ENCODE measurements at regions not wholly inside any gene's neighbourhood (a gene's known extent, or its start where the extent isn't known, plus 50 kb on each side); places are given as distances from the start of the nearest gene placed in this dataset.
"Not testable (repeated sequence)": the region's sequence is repeated elsewhere in the genome, so short reads cannot be mapped to it uniquely, and the experiment has no call there.

DNA sequence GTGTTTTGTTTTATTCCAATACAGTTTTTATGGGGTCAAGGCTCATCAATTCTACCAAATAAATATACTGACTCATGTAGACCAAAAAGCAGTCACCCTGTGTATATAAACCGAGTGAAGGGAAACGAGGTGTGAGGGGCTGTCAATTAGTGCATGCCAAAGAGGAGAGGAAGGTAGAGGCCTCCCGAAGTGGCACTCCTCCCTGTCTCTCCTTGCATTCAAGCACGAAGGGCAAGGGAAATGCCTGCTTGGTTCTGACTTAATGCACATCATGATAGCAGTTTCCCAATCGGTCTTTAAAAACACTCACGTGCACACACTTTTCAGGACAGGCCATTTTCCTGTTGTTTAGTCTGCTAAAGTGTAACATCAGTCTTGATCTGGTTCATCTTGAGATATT lies 125.6 kb upstream of the SLCO6A1 start:
- POLR2A ChIA-PET: no interaction called here
- DNase-seq: no peak
- Mint-ChIP-seq H3K27me3 (peaks cover 0 to 14% (median 5%) of the 10 kb centered on the region in 5 donors), H3K9me3 (peaks cover 0 to 3% (median 0%) of the 10 kb centered on the region in 9 donors), H3K4me3 (no peak overlapping the region), H3K4me1 (no peaks in the 10 kb centered on the region), H3K27ac (no peak overlapping the region), H3K36me3 (no peaks in the 10 kb centered on the region)
- no peak for ATAC-seq

DNA sequence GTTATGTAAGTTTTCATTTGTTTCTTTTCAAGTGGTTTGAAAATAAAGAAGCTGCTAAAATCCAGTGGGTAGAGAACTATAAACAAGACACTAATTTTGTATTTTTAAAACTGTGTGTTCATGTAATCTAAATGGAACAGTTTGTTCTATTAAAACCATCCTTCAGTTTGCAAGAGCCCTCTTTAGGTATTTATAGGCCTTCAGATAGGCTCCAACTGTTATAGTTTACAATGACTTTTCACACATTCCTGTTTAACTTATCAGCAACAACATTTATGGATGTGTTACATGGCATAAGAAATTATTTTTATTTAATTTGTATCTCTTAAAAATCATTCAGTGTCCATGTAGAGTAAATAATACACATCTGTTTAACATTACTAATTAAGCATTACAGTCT lies 126.7 kb upstream of the SLCO6A1 start:
- DNase-seq: no peak
- ATAC-seq: no peak
- H3K4me1 Mint-ChIP-seq: no peaks in the 10 kb centered on the region
- POLR2A ChIA-PET: no interaction called here
- peaks cover 0 to 12% (median 5%) of the 10 kb centered on the region in 5 donors for H3K27me3 Mint-ChIP-seq
- H3K4me3 Mint-ChIP-seq: no peak overlapping the region
- H3K9me3 Mint-ChIP-seq: peaks cover 0 to 3% (median 0%) of the 10 kb centered on the region in 9 donors
- no peak overlapping the region for H3K27ac Mint-ChIP-seq
- no peaks in the 10 kb centered on the region for H3K36me3 Mint-ChIP-seq

DNA sequence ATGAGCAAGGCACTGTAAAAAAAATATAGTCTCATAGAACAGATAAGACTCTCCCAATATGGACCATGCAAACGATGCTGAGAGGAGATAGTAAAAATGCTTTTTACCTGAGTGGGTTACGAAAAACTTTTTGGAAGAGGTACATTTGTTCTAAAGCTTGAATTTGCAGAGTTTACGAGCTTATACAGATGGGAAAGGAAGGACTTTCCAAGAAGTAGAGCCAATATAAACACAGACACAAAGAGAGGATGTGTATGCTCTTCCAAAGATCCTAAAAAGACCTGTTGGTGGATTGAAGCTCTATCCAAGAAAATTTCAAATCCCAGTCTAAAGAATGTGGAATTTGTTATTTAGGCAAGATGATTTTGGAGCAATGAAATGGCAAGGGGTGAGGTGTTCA lies 127.1 kb upstream of the SLCO6A1 start:
- Mint-ChIP-seq H3K36me3 (no peaks in the 10 kb centered on the region), H3K9me3 (no peaks in the 10 kb centered on the region), H3K27ac (no peak overlapping the region), H3K4me1 (no peaks in the 10 kb centered on the region), H3K4me3 (no peak overlapping the region), H3K27me3 (peaks cover 0 to 13% (median 4%) of the 10 kb centered on the region in 5 donors)
- POLR2A ChIA-PET: no interaction called here
- DNase-seq (no peak), ATAC-seq (no peak)

DNA sequence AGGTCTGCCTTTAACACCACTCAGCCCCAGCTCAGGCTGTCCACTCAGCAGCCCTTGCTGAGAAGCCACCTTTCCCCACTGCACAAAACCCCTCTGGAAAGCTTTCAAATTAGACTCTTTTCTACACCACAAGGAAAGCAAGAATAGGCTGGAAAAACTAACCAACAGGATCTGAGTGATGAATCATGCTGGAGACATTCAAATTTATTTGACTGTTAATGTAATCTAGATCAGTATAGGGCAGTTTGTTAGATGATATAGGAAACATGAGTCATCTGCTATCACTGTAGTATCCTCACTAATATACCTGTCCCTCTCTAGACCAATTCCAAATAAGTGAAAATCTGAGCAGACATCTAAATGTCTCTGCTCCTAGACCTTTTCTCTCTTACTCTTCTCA lies 127.8 kb upstream of the PAM start:
- H3K4me1 Mint-ChIP-seq: no peaks in the 10 kb centered on the region
- ATAC-seq: no peak
- H3K4me3 Mint-ChIP-seq: no peak overlapping the region
- DNase-seq: no peak
- no peak overlapping the region for H3K27ac Mint-ChIP-seq
- H3K27me3 Mint-ChIP-seq: peaks cover 0 to 15% (median 9%) of the 10 kb centered on the region in 5 donors
- POLR2A ChIA-PET: no interaction called here
- peaks cover 0 to 8% (median 5%) of the 10 kb centered on the region in 9 donors for H3K9me3 Mint-ChIP-seq
- peaks cover 0 to 6% (median 0%) of the 10 kb centered on the region in 3 donors for H3K36me3 Mint-ChIP-seq

DNA sequence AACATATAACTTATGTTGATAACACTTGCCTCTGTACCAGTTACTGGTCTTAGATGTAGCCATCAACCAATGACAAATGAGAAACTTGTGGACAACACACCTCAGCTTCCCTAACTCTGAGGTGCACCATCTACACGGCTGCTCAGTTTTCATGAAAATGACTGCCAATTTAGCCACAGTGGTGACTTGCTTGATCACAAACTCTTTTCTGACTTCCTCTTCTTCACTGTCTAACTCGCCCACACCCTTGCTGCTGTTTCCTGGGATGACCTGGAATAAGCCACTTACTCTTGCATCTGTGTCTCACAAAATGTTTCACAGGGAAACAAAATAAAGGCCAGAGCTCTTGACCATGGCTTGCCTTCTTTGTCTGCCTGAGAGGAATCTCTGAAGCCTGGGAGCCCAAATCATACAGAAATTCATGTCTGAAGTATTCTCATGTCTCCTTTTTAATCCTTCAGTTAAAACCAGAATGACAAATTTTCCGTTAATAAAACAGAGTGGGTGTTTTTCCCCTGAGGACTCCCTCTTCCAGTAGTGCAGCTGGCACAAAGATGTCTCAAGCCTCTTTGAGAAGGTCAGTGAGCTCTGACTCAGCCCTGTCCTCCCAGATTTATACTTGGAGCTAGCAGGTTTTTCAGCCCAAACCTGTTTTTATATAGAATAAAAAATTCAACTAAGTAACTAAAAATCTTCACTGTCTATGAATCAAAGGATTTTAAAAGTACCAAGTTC lies 126.5 kb upstream of the PAM start:
- peaks cover 2 to 14% (median 9%) of the 10 kb centered on the region in 5 donors for H3K27me3 Mint-ChIP-seq

DNA sequence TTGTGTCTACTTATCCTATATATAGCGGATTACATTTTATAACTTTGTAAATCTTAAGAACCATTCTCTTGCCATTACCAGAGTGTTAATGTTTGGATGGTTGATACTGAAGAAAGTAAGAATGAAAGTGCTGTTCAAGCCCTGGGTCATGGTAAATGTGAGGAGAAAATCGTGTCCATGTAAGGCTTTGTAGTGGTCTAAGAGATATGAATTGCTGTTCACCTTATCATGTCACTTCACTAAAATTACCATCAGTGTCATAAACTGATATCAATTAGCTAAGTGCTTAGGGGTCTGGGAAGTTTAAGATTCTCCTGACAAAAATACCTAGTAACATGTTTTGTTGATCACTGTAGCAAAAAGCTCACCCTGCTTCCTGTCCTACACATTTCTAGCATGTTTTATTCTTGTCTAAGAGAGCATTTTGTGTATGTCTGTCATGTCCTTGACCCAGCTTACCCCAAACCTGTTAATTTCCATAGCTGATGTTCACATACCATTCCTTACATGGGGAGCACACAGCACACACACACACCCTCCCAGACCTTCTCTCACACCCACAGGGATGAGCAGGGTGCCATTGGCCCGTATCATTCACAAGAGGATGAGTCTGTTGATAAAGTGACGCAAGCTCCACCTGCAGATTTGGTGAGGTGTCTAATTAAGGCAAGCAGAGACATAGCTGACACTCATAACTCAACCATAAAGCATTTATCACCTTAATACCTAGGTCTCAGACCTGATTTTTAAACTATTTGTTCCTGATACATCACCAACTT lies 125.1 kb upstream of the PAM start:
- Mint-ChIP-seq H3K4me1 (no peaks in the 10 kb centered on the region), H3K36me3 (peaks cover 0 to 6% (median 0%) of the 10 kb centered on the region in 3 donors), H3K27ac (no peak overlapping the region), H3K9me3 (peaks cover 0 to 26% (median 12%) of the 10 kb centered on the region in 9 donors), H3K4me3 (no peak overlapping the region), H3K27me3 (peaks cover 0 to 16% (median 2%) of the 10 kb centered on the region in 5 donors)
- no peak for DNase-seq
- POLR2A ChIA-PET: no interaction called here
- ATAC-seq: no peak

More for the DNA sequence above, 126.5 kb upstream of the PAM start:
- Mint-ChIP-seq H3K4me3 (no peak overlapping the region), H3K36me3 (peaks cover 0 to 6% (median 0%) of the 10 kb centered on the region in 3 donors), H3K27ac (no peak overlapping the region), H3K4me1 (no peaks in the 10 kb centered on the region), H3K9me3 (peaks cover 0 to 16% (median 8%) of the 10 kb centered on the region in 9 donors)
- ATAC-seq (no peak), DNase-seq (no peak)
- POLR2A ChIA-PET: no interaction called here

DNA sequence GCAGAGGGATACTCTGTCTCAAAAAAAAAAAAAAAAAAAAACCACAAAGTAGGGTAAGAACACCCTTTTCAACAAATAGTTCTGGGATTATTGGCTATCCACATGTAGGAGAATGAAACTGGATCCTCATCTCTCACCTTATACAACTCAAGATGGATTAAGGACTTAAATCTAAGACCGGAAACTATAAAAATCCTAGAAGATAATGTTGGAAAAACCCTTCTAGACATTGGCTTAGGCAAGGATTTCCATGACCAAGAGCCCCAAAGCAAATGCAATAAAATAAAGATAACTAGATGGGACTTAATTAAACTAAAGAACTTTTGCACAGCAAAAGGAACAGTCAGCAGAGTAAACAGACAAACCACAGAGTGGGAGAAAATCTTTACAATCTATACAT lies 119.7 kb upstream of the PAM start:
- not testable (repeated sequence) for ATAC-seq
- H3K9me3 Mint-ChIP-seq: peaks cover 0 to 29% (median 12%) of the 10 kb centered on the region in 9 donors
- peaks cover 0 to 12% (median 3%) of the 10 kb centered on the region in 5 donors for H3K27me3 Mint-ChIP-seq

DNA sequence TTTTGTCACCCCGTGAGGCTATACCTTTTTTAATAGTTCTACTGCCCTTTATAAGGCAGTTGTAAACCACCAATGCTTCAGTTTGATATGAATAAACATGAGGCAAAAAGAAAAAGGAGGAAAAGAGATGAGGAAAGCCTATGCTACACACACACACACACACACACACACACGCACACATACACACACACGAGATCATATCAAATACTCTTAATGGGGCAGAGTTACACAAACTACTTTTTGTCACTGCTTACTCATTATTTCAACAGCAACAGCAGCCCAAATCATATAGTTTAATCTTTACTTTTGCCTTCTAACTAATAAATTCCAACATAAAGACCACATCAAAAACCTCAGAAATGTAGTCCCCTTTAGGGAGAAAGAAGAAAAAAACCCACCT lies 116.8 kb upstream of the PAM start:
- no peak for ATAC-seq
- no peaks in the 10 kb centered on the region for H3K4me1 Mint-ChIP-seq
- no peak overlapping the region for H3K27ac Mint-ChIP-seq
- DNase-seq: no peak
- H3K4me3 Mint-ChIP-seq: no peak overlapping the region
- peaks cover 0 to 9% (median 0%) of the 10 kb centered on the region in 3 donors for H3K36me3 Mint-ChIP-seq
- H3K9me3 Mint-ChIP-seq: peaks cover 0 to 24% (median 10%) of the 10 kb centered on the region in 9 donors
- POLR2A ChIA-PET: no interaction called here
- peaks cover 0 to 10% (median 4%) of the 10 kb centered on the region in 5 donors for H3K27me3 Mint-ChIP-seq

More for the DNA sequence above, 119.7 kb upstream of the PAM start:
- DNase-seq, H3K4me3 Mint-ChIP-seq, H3K27ac Mint-ChIP-seq, H3K36me3 Mint-ChIP-seq, POLR2A ChIA-PET, H3K4me1 Mint-ChIP-seq: not testable (repeated sequence)

DNA sequence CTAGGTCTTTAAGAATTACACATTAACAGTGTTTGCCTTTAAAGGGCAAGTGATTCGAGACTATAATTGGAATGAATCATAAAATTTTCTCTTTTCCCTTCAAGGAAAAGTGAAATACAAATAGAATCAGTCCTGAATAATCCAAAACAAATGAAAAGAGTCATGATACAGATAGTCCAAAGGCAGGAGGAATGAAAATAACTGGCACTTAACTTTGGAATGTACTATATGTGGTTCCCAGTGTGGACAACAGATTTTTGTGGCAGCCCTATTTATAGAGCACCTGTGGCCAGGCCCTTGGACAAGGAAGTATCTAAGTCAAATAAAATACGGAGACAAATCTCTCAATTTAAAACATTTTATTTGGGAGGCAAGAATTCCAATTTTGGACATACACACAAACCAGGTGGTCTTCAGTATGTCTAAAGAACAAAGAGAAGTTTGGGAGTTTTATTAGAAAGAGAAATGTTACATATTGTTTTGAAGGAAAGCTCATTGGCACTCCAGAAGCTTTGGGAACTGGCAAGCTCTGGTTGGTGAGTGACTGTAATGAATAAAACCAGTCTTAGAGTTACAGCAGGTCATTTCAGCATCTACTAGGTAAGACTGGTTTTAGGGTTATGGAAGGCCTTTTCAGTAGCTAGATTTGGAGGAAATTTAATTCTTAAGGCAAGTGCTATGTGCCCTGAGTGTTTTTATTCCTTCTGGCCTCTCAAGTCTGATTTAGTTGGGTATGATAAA lies 116.0 kb upstream of the PAM start:
- Mint-ChIP-seq H3K27me3 (peaks cover 0 to 9% (median 6%) of the 10 kb centered on the region in 5 donors), H3K9me3 (peaks cover 2 to 21% (median 15%) of the 10 kb centered on the region in 9 donors), H3K4me3 (no peak overlapping the region), H3K36me3 (peaks cover 0 to 15% (median 0%) of the 10 kb centered on the region in 3 donors), H3K27ac (no peak overlapping the region), H3K4me1 (no peaks in the 10 kb centered on the region)
- POLR2A ChIA-PET: no interaction called here
- ATAC-seq (no peak), DNase-seq (no peak)

DNA sequence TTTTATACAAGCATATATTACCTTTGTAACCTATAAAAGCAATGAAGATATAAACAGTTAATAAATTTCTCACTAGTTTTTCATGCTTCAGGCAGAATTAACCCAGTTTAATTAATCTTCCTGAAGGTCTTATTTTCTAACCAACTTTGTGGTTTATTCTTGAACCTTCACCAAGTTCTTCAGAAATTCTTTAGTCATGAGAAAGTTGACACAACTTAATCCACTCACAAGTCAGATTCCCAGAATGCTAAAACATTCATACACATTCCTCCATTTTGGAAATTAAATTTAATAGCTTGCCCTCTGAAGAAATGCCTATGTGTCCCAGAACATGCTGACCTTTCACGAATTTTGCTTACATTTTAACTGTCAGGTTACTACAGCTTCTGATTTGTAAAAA lies 105.4 kb upstream of the PAM start:
- DNase-seq (no peak), ATAC-seq (no peak)
- Mint-ChIP-seq H3K4me1 (no peaks in the 10 kb centered on the region), H3K36me3 (peaks cover 0 to 3% (median 0%) of the 10 kb centered on the region in 3 donors), H3K27me3 (peaks cover 0 to 7% (median 0%) of the 10 kb centered on the region in 5 donors), H3K4me3 (no peak overlapping the region), H3K27ac (no peak overlapping the region), H3K9me3 (peaks cover 2 to 22% (median 11%) of the 10 kb centered on the region in 9 donors)
- POLR2A ChIA-PET: no interaction called here

DNA sequence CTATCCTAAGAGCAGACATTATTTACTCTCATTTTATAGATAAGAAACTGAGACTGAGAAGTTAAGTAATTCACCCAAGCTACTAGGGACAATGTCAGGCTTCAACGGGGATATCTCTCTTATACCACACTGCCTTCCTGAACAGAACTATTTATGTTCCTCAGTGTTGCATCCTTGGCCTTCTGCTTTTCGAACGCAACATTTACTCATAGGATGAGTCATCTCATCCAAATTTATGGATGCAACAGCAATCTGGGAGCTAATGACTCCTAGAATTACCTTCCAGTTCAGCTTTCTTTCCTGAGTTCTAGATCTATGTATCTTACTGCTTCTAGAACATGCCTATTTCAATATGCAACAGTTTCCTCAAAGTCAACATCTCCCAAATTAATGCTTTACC lies 103.6 kb upstream of the PAM start:
- H3K9me3 Mint-ChIP-seq: peaks cover 0 to 7% (median 4%) of the 10 kb centered on the region in 9 donors
- H3K4me1 Mint-ChIP-seq: no peaks in the 10 kb centered on the region
- peaks cover 0 to 4% (median 1%) of the 10 kb centered on the region in 5 donors for H3K27me3 Mint-ChIP-seq
- H3K27ac Mint-ChIP-seq: no peak overlapping the region
- H3K4me3 Mint-ChIP-seq: no peak overlapping the region
- ATAC-seq (no peak), DNase-seq (no peak)
- POLR2A ChIA-PET: no interaction called here
- H3K36me3 Mint-ChIP-seq: no peaks in the 10 kb centered on the region

DNA sequence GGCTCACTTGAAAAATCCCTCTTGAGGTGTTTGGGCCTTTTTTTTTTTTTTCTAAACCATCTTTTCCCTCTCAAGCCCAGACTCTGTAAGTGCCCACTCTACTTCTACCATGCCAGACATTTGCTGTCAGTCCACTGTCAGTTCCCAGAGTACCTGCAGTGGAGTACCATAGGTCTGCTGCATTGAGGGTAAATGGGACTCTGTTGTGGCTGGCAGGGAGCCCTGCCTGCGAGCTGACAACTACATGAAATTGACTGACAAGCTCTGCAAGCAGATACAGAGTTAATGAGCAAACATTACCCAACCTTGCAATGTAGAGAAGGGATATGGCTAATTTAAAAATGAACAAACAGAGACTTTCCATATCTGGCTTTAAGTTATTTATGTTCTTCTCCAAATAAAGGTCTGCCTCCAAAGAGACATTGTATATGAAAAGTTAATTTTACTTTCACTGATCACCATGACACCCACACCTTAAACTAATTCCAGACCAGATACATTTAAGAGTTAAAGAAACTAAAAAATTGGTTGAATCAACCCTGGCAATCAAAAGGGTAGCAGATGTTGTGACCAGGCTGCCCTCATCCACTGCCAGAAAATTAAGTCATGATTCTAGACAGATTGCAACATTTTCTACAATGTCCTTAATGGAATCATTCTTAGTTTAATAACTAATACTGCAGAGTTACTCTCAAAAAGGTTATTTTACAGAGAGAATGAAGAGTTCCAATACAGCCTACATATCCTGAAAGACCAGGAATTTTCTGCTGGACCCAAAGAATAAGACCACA lies 100.4 kb upstream of the PAM start:
- H3K4me1 Mint-ChIP-seq: no peaks in the 10 kb centered on the region
- no peak for DNase-seq
- no peak for ATAC-seq
- H3K36me3 Mint-ChIP-seq: no peaks in the 10 kb centered on the region
- POLR2A ChIA-PET: no interaction called here
- H3K27me3 Mint-ChIP-seq: peaks cover 0 to 7% (median 4%) of the 10 kb centered on the region in 5 donors
- H3K27ac Mint-ChIP-seq: no peak overlapping the region
- H3K4me3 Mint-ChIP-seq: no peak overlapping the region
- H3K9me3 Mint-ChIP-seq: no peaks in the 10 kb centered on the region
